KMS-11 (cell line): ENCODE measurements at regions not wholly inside any gene's neighbourhood (a gene's known extent, or its start where the extent isn't known, plus 50 kb on each side); places are given as distances from the start of the nearest gene placed in this dataset.

Source experiments
- H2AFZ ChIP-seq: fragments of 200-600 bp; sonication (generic); 2 replicates; pipeline ENCODE4 v1.6.1; 2016; ENCODE audit warnings: antibody characterized with exemption, mixed run types, low read depth
- H3K27ac ChIP-seq: fragments of 200-600 bp; sonication (generic); 2 replicates; pipeline ENCODE4 v1.6.1; 2016; ENCODE audit warnings: mild to moderate bottlenecking, mixed run types
- H3K27me3 ChIP-seq: fragments of 200-600 bp; sonication (generic); 2 replicates; pipeline ENCODE4 v1.6.1; 2017; ENCODE audit warnings: mild to moderate bottlenecking, low read depth, mixed run types, moderate library complexity; ENCODE audit not compliant: insufficient read depth
- H3K36me3 ChIP-seq: fragments of 200-600 bp; sonication (generic); 2 replicates; pipeline ENCODE4 v1.6.1; 2017; ENCODE audit warnings: mild to moderate bottlenecking, mixed run types; ENCODE audit not compliant: insufficient read depth
- H3K4me1 ChIP-seq: fragments of 200-600 bp; sonication (generic); 2 replicates; pipeline ENCODE4 v1.6.1; 2016; ENCODE audit warnings: mild to moderate bottlenecking, low read depth, mixed run types; ENCODE audit not compliant: poor library complexity, severe bottlenecking
- H3K4me2 ChIP-seq: fragments of 200-600 bp; sonication (generic); 2 replicates; pipeline ENCODE4 v1.7.0; 2016; ENCODE audit warnings: mild to moderate bottlenecking, mixed run types
- H3K4me3 ChIP-seq: fragments of 200-600 bp; sonication (generic); IDR thresholded peaks from 2 replicates; pipeline ENCODE4 v1.6.1; 2017; ENCODE audit warnings: low read depth, low read length, mixed read lengths; ENCODE audit not compliant: insufficient read depth
- H3K79me2 ChIP-seq: fragments of 200-600 bp; sonication (generic); 2 replicates; pipeline ENCODE4 v1.6.1; 2016; ENCODE audit warnings: low read depth, mixed run types; ENCODE audit not compliant: insufficient read depth
- H3K9ac ChIP-seq: fragments of 200-600 bp; sonication (generic); 2 replicates; pipeline ENCODE4 v1.6.1; 2016; ENCODE audit warnings: mild to moderate bottlenecking, mixed run types
- H4K20me1 ChIP-seq: fragments of 200-600 bp; sonication (generic); 2 replicates; pipeline ENCODE4 v1.6.1; 2016; ENCODE audit warnings: mild to moderate bottlenecking, mixed run types; ENCODE audit not compliant: insufficient read depth
- CTCF ChIP-seq: fragments of 200-600 bp; sonication (generic); conservative IDR thresholded peaks from 2 replicates; pipeline ENCODE4 v1.6.1; 2017; ENCODE audit warnings: low read depth, mild to moderate bottlenecking, antibody characterized with exemption, low read length, moderate library complexity, mixed read lengths

DNA sequence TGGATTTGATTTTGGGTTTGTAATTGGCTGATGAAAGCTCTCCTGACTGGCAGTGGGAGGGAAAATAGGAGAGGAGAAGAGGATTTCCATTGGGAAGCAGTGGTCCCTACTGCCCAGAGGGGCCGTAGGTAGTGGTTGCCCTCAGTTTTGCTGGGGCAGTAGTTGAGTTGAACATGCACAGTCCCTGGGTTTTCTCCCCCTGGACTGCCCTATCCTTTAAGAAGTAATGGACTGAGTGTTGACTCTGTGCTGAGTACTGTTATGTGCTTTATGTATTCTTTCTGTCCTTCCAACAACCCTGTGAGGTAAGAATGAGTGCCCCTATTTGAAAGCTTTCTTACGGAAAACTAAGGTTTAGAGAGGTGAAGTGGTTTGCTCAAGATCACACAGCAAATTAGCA, 111.2 kb upstream of the RPS23 start:
- Histone ChIP-seq H2AFZ (no peak overlapping the region), H3K79me2 (no peaks in the 10 kb centered on the region), H3K36me3 (no peaks in the 10 kb centered on the region), H3K27me3 (no peaks in the 10 kb centered on the region), H3K4me3 (no peak overlapping the region), H3K9ac (no peak overlapping the region), H3K27ac (no peak overlapping the region), H4K20me1 (no peaks in the 10 kb centered on the region), H3K4me1 (no peaks in the 10 kb centered on the region), H3K4me2 (no peak overlapping the region)
- no peak for TF ChIP-seq CTCF

GRCh38 chr5:82388181-82388580, 110.0 kb upstream of the RPS23 start:
- no peak overlapping the region for H3K4me2 ChIP-seq
- H2AFZ ChIP-seq, result no peak overlapping the region
- TF ChIP-seq CTCF, result no peak
- no peak overlapping the region for H3K4me3 ChIP-seq
- no peaks in the 10 kb centered on the region for H3K36me3 ChIP-seq
- H3K4me1 ChIP-seq, result no peaks in the 10 kb centered on the region
- no peaks in the 10 kb centered on the region for H3K27me3 ChIP-seq
- no peaks in the 10 kb centered on the region for H4K20me1 ChIP-seq
- H3K27ac ChIP-seq, result no peak overlapping the region
- no peak overlapping the region for H3K9ac ChIP-seq
- no peaks in the 10 kb centered on the region for H3K79me2 ChIP-seq

- Histone ChIP-seq H3K4me3 (no peak overlapping the region), H2AFZ (no peak overlapping the region), H3K27me3 (no peaks in the 10 kb centered on the region), H4K20me1 (no peaks in the 10 kb centered on the region), H3K79me2 (no peaks in the 10 kb centered on the region), H3K9ac (no peak overlapping the region), H3K27ac (no peak overlapping the region), H3K4me1 (no peaks in the 10 kb centered on the region), H3K36me3 (no peaks in the 10 kb centered on the region), H3K4me2 (no peak overlapping the region)
- TF ChIP-seq CTCF, result no peak
These were observed 109.6 kb upstream of the RPS23 start for GRCh38 chr5:82387819-82388166.

DNA sequence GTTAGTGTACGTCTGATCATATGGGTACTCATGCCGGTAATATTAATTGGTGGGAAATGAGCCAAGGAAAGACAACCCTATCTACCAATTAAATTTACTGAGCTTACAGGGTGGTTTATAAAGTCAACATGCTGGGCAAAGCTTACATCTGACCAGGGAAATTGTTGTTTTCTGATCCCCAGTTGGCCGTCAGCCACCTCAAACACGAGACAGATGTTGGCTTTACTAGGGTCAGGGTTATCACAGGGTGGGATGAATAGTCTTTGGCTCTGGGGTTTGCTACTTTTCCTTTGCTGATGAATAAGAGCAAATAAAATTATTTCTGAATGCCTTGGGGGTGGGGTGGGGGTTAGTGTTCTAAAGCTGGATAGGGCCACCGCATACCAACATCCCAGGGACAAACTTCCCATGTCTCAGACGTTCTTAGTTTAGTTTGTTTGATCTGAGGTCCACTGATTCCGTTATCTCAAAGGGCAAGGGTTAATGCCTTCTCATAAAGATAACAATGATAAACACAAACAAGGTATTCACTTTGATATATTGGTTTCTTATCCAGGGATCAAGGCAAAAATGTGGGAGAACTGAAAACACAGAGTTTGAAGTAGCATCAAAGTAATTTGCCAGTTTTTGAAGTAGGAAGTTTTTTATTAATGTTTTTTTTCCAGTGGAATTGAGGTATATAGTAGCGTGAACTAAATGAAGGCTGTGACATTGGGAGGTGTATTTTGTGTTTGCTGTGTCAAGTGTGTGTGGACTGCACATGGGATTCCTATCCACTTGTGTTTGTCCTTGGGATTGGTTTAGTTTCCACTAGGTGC, 109.1 kb upstream of the RPS23 start:
- H3K27ac ChIP-seq, result no peak overlapping the region
- no peak overlapping the region for H2AFZ ChIP-seq
- H4K20me1 ChIP-seq, result no peaks in the 10 kb centered on the region
- H3K36me3 ChIP-seq, result no peaks in the 10 kb centered on the region
- H3K4me2 ChIP-seq, result no peak overlapping the region
- no peaks in the 10 kb centered on the region for H3K79me2 ChIP-seq
- H3K4me3 ChIP-seq, result no peak overlapping the region
- no peak for TF ChIP-seq CTCF
- H3K4me1 ChIP-seq, result no peaks in the 10 kb centered on the region
- no peaks in the 10 kb centered on the region for H3K27me3 ChIP-seq
- no peak overlapping the region for H3K9ac ChIP-seq
